T-cell (primary cell): ENCODE measurements at regions not wholly inside any gene's neighbourhood (a gene's known extent, or its start where the extent isn't known, plus 50 kb on each side); places are given as distances from the start of the nearest gene placed in this dataset.
"Not testable (repeated sequence)": the region's sequence is repeated elsewhere in the genome, so short reads cannot be mapped to it uniquely, and the experiment has no call there.

Experiments
- ATAC-seq, 4 experiments: fragments of 200-7000 bp in 3 of 4; fragments of 150-1000 bp in 1 of 4; cut with Tn5 transposase; replicated peaks in 1 of 4; 1 replicate in 3 of 4; 2 replicates in 1 of 4; pipeline ENCODE4 v1.10.0; 2021; ENCODE audit warnings: moderate library complexity in 3 of 4, mild to moderate bottlenecking in 2 of 4, moderate number of reproducible peaks in 1 of 4
- CTCF ChIA-PET, 2 donors: fragments of 300-600 bp; sonication (Branson Sonifier 250); formaldehyde crosslinking; loops; one replicate each; lab custom pipeline; 2022; ENCODE audit warnings: antibody characterized with exemption in 2 of 2; lab: Charles Lee
- POLR2A ChIA-PET, 2 donors: fragments of 300-600 bp; sonication (Branson Sonifier 250); formaldehyde crosslinking; loops; one replicate each; lab custom pipeline; 2022; ENCODE audit warnings: antibody characterized with exemption in 2 of 2; lab: Charles Lee
- DNase-seq, 35 experiments: peaks; one replicate each; pipeline versions ENCODE4 v3.0.0 to v3.0.0-alpha.2; 2013 to 2023
- H3K27ac ChIP-seq: one replicate; pipeline ENCODE4 v1.5.1; 2013; ENCODE audit warnings: low read length
- H3K27me3 ChIP-seq, 2 experiments: replicated peaks in 1 of 2; 1 replicate in 1 of 2; 2 replicates in 1 of 2; pipeline versions ENCODE4 v1.6.1 to v1.7.0; 2013; ENCODE audit warnings: low read length in 1 of 2, mixed read lengths in 1 of 2; ENCODE audit not compliant: control insufficient read depth in 2 of 2, insufficient read depth in 2 of 2; ENCODE audit errors: extremely low read depth in 1 of 2
- H3K36me3 ChIP-seq, 2 donors: 1 replicate in 1 of 2; 2 replicates in 1 of 2; pipeline versions ENCODE4 v1.6.1 to v1.7.0; 2013; ENCODE audit warnings: low read length in 1 of 2; ENCODE audit not compliant: control insufficient read depth in 2 of 2, insufficient read depth in 1 of 2; ENCODE audit errors: extremely low read depth in 1 of 2
- H3K4me1 ChIP-seq, 2 experiments: 1 replicate in 1 of 2; 2 replicates in 1 of 2; pipeline versions ENCODE4 v1.6.1 to v1.7.0; 2013; ENCODE audit warnings: low read length in 2 of 2, mixed read lengths in 1 of 2; ENCODE audit not compliant: insufficient read depth in 2 of 2, control insufficient read depth in 1 of 2; ENCODE audit errors: extremely low read depth in 1 of 2
- H3K4me3 ChIP-seq, 2 donors: 1 replicate in 1 of 2; 2 replicates in 1 of 2; pipeline versions ENCODE4 v1.5.1 to v1.7.0; 2013; ENCODE audit warnings: mild to moderate bottlenecking in 2 of 2, low read length in 1 of 2, moderate library complexity in 1 of 2; ENCODE audit not compliant: control insufficient read depth in 1 of 2; ENCODE audit errors: extremely low read depth in 1 of 2
- H3K9me3 ChIP-seq: 2 replicates; pipeline ENCODE4 v1.7.0; 2013
- H3K27ac Mint-ChIP-seq, 2 donors: one replicate each; pipeline ENCODE4 v1.8.0; 2020 to 2021; ENCODE audit warnings: mild to moderate bottlenecking in 2 of 2, mixed read lengths in 2 of 2
- H3K27me3 Mint-ChIP-seq, 2 donors: one replicate each; pipeline ENCODE4 v1.8.0; 2021 to 2022; ENCODE audit warnings: mixed read lengths in 2 of 2
- H3K36me3 Mint-ChIP-seq: one replicate; pipeline ENCODE4 v1.8.0; 2021; ENCODE audit warnings: mixed read lengths
- H3K4me1 Mint-ChIP-seq, 3 donors: one replicate each; pipeline ENCODE4 v1.8.0; 2020 to 2022; ENCODE audit warnings: mixed read lengths in 3 of 3, mild to moderate bottlenecking in 1 of 3
- H3K4me3 Mint-ChIP-seq, 3 donors: one replicate each; pipeline ENCODE4 v1.8.0; 2020 to 2022; ENCODE audit warnings: mild to moderate bottlenecking in 3 of 3, mixed read lengths in 3 of 3, moderate library complexity in 3 of 3
- H3K9me3 Mint-ChIP-seq, 3 donors: one replicate each; pipeline ENCODE4 v1.8.0; 2020 to 2022; ENCODE audit warnings: mixed read lengths in 3 of 3
- WGBS: methylation state at CpG from one replicate; pipeline ENCODE4 v1.1.5; 2013; ENCODE audit warnings: missing lambda C conversion rate; ENCODE audit not compliant: insufficient coverage; 5-methylcytosine and 5-hydroxymethylcytosine counted together

DNA sequence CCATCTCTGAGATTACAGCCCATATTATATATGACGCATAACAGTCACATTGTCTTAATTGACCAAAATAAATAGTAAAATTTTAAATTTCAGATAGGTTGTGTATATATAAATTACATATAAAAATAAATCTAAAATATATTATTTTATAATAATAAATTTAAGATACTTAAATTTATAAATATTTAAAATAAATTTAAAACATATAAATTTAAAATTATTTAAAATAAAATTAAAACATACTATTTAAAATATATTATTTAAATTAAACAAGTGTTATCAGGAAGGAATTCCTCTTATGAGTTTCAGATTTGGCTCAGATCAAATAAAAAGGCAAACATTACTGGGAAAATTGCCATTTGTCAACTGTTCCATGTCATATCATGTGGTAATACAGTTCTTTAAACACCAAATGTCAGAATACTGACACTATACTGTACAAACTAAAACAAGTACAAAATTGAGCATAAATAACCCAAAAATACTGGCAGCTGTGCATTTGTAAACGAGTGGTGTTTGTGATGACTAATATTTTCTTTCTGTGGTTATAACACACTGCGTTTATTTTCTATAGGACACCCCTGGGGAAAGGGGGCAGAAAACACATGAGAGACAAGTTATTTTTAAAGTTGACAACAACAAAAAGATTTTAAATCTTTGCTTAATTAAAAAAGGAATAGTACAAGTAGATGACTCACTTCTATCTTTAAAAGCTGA is 71.3 kb upstream of the DGKB start:
- H3K27me3 Mint-ChIP-seq, result no peaks in the 10 kb centered on the region
- ATAC-seq, result no peak
- H3K36me3 Mint-ChIP-seq, result no peaks in the 10 kb centered on the region
- Histone ChIP-seq H3K9me3 (no peaks in the 10 kb centered on the region), H3K4me1 (no peaks in the 10 kb centered on the region), H3K36me3 (no peaks in the 10 kb centered on the region), H3K4me3 (no peak overlapping the region), H3K27me3 (no peaks in the 10 kb centered on the region), H3K27ac (no peak overlapping the region)
- no peak for DNase-seq
- ChIA-PET POLR2A (no interaction called here), CTCF (no interaction called here)
- no peak overlapping the region for H3K4me3 Mint-ChIP-seq
- H3K27ac Mint-ChIP-seq, result no peak overlapping the region
- no CpG with 5 or more reads among the region's 3 CpGs for WGBS
- H3K9me3 Mint-ChIP-seq, result peaks cover 0 to 2% (median 0%) of the 10 kb centered on the region in 3 donors
- H3K4me1 Mint-ChIP-seq, result no peaks in the 10 kb centered on the region

DNA sequence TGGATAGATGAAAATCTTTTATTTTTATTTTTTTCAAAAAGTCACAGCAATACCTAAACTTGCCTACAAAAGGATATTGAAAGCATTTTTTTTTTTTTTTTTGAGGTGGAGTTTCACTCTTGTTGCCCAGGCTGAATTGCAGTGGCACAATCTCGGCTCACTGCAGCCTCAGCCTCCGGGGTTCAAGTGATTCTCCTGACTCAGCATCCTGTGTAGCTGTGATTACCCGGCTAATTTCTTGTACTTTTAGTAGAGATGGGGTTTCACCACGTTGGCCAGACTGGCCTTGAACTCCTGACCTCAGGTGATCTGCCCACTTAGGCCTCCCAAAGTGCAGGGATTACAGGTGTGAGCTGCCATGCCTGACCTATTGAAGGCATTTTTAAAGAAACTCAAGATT is 69.1 kb upstream of the DGKB start:
- H3K27me3 Mint-ChIP-seq, H3K36me3 Mint-ChIP-seq, H3K27ac ChIP-seq, H3K27me3 ChIP-seq, DNase-seq, CTCF ChIA-PET, POLR2A ChIA-PET, H3K4me1 Mint-ChIP-seq, H3K36me3 ChIP-seq, H3K27ac Mint-ChIP-seq, H3K9me3 Mint-ChIP-seq, ATAC-seq, H3K4me1 ChIP-seq, H3K4me3 ChIP-seq, H3K9me3 ChIP-seq, H3K4me3 Mint-ChIP-seq: not testable (repeated sequence)
- 53% methylated on average over 3 of the region's 4 CpGs for WGBS

DNA sequence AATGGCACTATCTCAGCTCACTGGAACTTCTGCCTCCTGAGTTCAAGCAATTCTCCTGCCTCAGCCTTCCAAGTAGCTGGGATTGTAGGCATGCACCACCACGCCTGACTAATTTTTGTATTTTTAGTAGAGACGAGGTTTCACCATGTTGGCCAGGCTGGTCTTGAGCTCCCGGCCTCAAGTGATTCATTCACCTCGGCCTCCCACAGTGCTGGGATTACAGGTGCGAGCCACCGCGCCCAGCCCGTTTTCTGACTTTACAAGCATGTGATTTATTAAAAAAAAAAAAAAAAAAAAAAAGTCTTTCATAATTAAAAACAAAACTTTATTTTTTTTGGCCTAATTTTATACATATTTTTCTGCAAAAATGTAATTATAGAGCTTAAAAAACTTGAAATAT is 64.8 kb upstream of the DGKB start:
- ATAC-seq, H3K9me3 ChIP-seq, DNase-seq, H3K27ac ChIP-seq, H3K27me3 ChIP-seq, H3K27me3 Mint-ChIP-seq, H3K27ac Mint-ChIP-seq, H3K4me1 ChIP-seq, H3K36me3 Mint-ChIP-seq, H3K36me3 ChIP-seq, H3K4me3 Mint-ChIP-seq, H3K4me3 ChIP-seq, H3K4me1 Mint-ChIP-seq, H3K9me3 Mint-ChIP-seq: not testable (repeated sequence)
- CTCF ChIA-PET, result interaction anchor here in 1 of 2 donors (0.7 kb wide), 1 partner anchor 1071 kb away, joined by 3 read pairs; no protein-coding TSS in a partner anchor
- WGBS, result no CpG with 5 or more reads among the region's 8 CpGs
- POLR2A ChIA-PET, result interaction anchor here in 1 of 2 donors (1.2 kb wide), 1 partner anchor 63 kb away, joined by 5 read pairs; no protein-coding TSS in a partner anchor

DNA sequence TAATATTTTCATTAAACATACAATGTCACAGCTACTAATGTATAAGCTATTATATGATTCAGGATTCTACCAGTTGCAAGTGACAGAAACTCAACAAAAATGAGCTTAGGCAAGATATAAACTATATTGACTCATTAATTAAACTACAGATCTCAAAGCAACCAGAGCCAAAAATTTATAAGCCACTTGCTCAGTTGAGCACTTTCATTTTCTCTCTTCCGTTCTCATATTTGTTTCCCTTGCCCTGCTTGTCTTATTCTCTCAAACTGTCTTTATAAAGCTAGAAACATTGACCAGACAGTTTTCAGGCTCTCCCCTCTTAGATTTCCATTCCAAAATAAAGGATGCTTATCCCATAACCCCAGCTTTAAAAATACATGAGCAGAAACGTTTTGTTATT is 60.2 kb upstream of the DGKB start:
- no peak for DNase-seq
- no peak overlapping the region for H3K27ac Mint-ChIP-seq
- 89% methylated on average over 1 of the region's 2 CpGs for WGBS
- H3K4me3 Mint-ChIP-seq, result no peak overlapping the region
- H3K27me3 ChIP-seq, result no peaks in the 10 kb centered on the region
- peaks cover 0 to 9% (median 3%) of the 10 kb centered on the region in 3 donors for H3K9me3 Mint-ChIP-seq
- H3K4me1 Mint-ChIP-seq, result no peaks in the 10 kb centered on the region
- no peaks in the 10 kb centered on the region for H3K9me3 ChIP-seq
- CTCF ChIA-PET, result no interaction called here
- no peak for ATAC-seq
- H3K27ac ChIP-seq, result no peak overlapping the region
- no peaks in the 10 kb centered on the region for H3K36me3 ChIP-seq
- no peaks in the 10 kb centered on the region for H3K36me3 Mint-ChIP-seq
- POLR2A ChIA-PET, result no interaction called here
- no peaks in the 10 kb centered on the region for H3K4me1 ChIP-seq
- no peak overlapping the region for H3K4me3 ChIP-seq
- H3K27me3 Mint-ChIP-seq, result no peaks in the 10 kb centered on the region

DNA sequence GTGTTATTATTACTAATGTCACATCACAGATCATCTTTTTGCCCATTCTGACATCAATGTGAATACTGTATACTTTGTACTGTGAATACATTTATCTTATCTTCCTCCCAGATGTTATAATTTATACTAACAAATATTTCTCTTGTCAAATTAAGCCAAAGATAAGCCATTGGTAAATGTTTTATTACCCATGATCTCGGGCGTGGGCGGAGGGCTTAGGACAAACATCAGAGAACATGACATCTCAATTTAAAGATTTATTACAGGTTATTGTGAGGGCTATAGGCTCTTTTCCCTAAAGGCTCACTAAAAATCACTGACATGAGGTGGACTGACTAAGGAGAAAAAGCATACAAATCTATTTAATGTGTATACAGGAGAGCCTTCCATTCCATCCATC is 58.2 kb upstream of the DGKB start:
- Histone ChIP-seq H3K4me1 (no peaks in the 10 kb centered on the region), H3K4me3 (no peak overlapping the region), H3K27me3 (no peaks in the 10 kb centered on the region), H3K9me3 (no peaks in the 10 kb centered on the region), H3K36me3 (no peaks in the 10 kb centered on the region), H3K27ac (no peak overlapping the region)
- POLR2A ChIA-PET, result no interaction called here
- Mint-ChIP-seq H3K27ac (no peak overlapping the region), H3K4me3 (no peak overlapping the region), H3K36me3 (no peaks in the 10 kb centered on the region), H3K27me3 (no peaks in the 10 kb centered on the region), H3K9me3 (peaks cover 0 to 9% (median 3%) of the 10 kb centered on the region in 3 donors), H3K4me1 (no peaks in the 10 kb centered on the region)
- ATAC-seq (no peak), DNase-seq (no peak)
- no CpG with 5 or more reads among the region's 3 CpGs for WGBS
- CTCF ChIA-PET, result no interaction called here

DNA sequence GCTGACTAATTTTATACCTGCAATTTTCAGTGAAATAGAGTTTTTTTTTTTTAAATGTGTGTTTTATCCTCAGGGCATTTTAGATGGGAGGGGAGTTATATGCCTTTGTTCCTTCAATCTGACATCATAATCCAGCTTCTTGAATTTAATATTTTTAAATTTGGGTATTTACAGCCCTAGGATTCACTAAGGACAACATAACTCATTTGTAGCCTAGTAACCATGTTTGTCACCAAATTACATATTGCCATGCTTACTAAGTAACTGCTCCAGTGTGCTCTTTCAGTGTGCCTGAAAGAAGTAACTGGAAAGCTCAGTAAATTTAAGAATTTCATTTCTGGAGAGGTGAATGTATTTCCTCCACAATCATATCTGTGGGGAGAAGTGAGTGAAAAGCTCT is 56.8 kb upstream of the DGKB start:
- no peaks in the 10 kb centered on the region for H3K4me1 Mint-ChIP-seq
- no peaks in the 10 kb centered on the region for H3K9me3 ChIP-seq
- ATAC-seq (no peak), DNase-seq (no peak)
- ChIA-PET CTCF (interaction anchor here in 1 of 2 donors (0.7 kb wide), 1 partner anchor 89 kb away, joined by 5 read pairs; no protein-coding TSS in a partner anchor), POLR2A (no interaction called here)
- H3K4me3 ChIP-seq, result no peak overlapping the region
- no peak overlapping the region for H3K27ac ChIP-seq
- no peaks in the 10 kb centered on the region for H3K4me1 ChIP-seq
- H3K9me3 Mint-ChIP-seq, result peaks cover 0 to 6% (median 3%) of the 10 kb centered on the region in 3 donors
- H3K4me3 Mint-ChIP-seq, result no peak overlapping the region
- no peak overlapping the region for H3K27ac Mint-ChIP-seq
- no peaks in the 10 kb centered on the region for H3K36me3 ChIP-seq
- no peaks in the 10 kb centered on the region for H3K27me3 Mint-ChIP-seq
- H3K36me3 Mint-ChIP-seq, result no peaks in the 10 kb centered on the region
- no peaks in the 10 kb centered on the region for H3K27me3 ChIP-seq

DNA sequence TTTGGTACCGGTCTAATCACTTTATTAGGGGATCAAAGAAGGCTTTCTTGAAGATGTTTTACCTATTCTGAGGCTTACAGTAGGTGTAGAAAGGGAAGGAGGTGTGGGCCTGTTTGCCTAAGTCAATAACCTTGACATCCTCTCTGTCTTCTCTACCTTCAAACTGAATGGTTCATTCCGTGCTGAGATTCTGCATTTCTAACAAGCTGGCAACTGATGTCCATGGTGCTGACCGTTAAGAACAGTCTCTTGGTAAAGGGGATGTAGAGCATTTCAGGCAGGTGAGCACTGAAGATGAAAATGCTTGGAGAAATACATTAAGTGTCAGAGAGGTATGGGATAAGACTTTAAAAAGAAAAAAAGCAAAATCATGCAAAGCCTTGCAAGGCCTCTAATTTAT is 51.5 kb upstream of the DGKB start:
- 38% methylated on average over 1 of the region's 3 CpGs for WGBS
- Mint-ChIP-seq H3K9me3 (peaks cover 0 to 5% (median 0%) of the 10 kb centered on the region in 3 donors), H3K4me3 (no peak overlapping the region), H3K36me3 (no peaks in the 10 kb centered on the region), H3K27ac (no peak overlapping the region), H3K4me1 (no peaks in the 10 kb centered on the region), H3K27me3 (no peaks in the 10 kb centered on the region)
- Histone ChIP-seq H3K4me3 (no peak overlapping the region), H3K4me1 (no peaks in the 10 kb centered on the region), H3K36me3 (no peaks in the 10 kb centered on the region), H3K27ac (no peak overlapping the region), H3K27me3 (no peaks in the 10 kb centered on the region), H3K9me3 (no peaks in the 10 kb centered on the region)
- ChIA-PET POLR2A (no interaction called here), CTCF (no interaction called here)
- ATAC-seq (no peak), DNase-seq (no peak)
